ENCODE measurements at regions not wholly inside any gene's neighbourhood (a gene's known extent, or its start where the extent isn't known, plus 50 kb on each side); places are given as distances from the start of the nearest gene placed in this dataset.

DNA sequence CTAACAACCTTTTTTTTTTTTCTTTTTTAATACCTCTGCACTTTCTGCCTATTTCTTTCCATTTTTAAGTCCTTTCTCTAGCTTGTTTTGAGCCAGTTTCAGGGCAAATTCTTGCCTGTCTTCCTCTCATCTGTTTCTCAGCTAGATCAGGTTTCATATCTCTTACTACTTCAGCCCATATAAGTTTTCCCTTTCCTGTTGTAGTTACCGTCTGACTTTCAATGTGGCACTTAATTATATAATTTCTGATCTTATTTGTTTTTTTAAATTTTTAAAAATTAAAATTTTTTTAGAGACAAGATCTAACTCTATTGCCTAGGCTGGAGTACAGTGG lies 104.7 kb upstream of the ELL2 start:
- no peak for TF ChIP-seq POLR2A (IDR thresholded peaks at IDR 0.05)
- TF ChIP-seq, protein P1, sequence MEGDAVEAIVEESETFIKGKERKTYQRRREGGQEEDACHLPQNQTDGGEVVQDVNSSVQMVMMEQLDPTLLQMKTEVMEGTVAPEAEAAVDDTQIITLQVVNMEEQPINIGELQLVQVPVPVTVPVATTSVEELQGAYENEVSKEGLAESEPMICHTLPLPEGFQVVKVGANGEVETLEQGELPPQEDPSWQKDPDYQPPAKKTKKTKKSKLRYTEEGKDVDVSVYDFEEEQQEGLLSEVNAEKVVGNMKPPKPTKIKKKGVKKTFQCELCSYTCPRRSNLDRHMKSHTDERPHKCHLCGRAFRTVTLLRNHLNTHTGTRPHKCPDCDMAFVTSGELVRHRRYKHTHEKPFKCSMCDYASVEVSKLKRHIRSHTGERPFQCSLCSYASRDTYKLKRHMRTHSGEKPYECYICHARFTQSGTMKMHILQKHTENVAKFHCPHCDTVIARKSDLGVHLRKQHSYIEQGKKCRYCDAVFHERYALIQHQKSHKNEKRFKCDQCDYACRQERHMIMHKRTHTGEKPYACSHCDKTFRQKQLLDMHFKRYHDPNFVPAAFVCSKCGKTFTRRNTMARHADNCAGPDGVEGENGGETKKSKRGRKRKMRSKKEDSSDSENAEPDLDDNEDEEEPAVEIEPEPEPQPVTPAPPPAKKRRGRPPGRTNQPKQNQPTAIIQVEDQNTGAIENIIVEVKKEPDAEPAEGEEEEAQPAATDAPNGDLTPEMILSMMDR (IDR thresholded peaks at IDR 0.05) = no peak

All from lower leg skin (tissue), 3 donors.